Sigmoid colon (tissue), 3 donors: ENCODE measurements at regions not wholly inside any gene's neighbourhood (a gene's known extent, or its start where the extent isn't known, plus 50 kb on each side); places are given as distances from the start of the nearest gene placed in this dataset.

Experiments
- CTCF ChIP-seq, 4 experiments: fragments of 450-650 bp in 3 of 4; fragments of 200-600 bp in 1 of 4; IDR thresholded peaks; one replicate each; pipeline ENCODE4 v1.5.1; 2016 to 2019; ENCODE audit warnings: antibody characterized with exemption in 4 of 4, mild to moderate bottlenecking in 3 of 4, moderate library complexity in 2 of 4
- POLR2A ChIP-seq, 2 donors: fragments of 450-650 bp; IDR thresholded peaks; one replicate each; pipeline ENCODE4 v1.6.1; 2016; ENCODE audit warnings: antibody characterized with exemption in 2 of 2, mild to moderate bottlenecking in 2 of 2, moderate library complexity in 2 of 2

GRCh38 chr6:15722731-15723130, 59.9 kb upstream of the DTNBP1 start:
- TF ChIP-seq CTCF (IDR thresholded peaks at IDR 0.05), result no peak
- no peak for TF ChIP-seq POLR2A (IDR thresholded peaks at IDR 0.05)
